GM12878 (cell line): ENCODE measurements at regions not wholly inside any gene's neighbourhood (a gene's known extent, or its start where the extent isn't known, plus 50 kb on each side); places are given as distances from the start of the nearest gene placed in this dataset.

Experiments
- ATAC-seq: fragments of 200-7000 bp; cut with Tn5 transposase; 3 replicates; pipeline ENCODE4 v1.9.1; 2020; ENCODE audit warnings: mild to moderate bottlenecking, moderate library complexity
- BruUV-seq: library from RNA; stranded (reverse); fragments of 400-500 nt; replicated peaks from 2 replicates; lab custom pipeline; 2021; lab: Mats Ljungman, UMichigan
- CTCF ChIA-PET: fragments of 300-600 bp; sonication (Branson Sonifier 250); formaldehyde crosslinking; extraction: SDS; loops from one replicate; lab custom pipeline; 2021; ENCODE audit warnings: inconsistent platforms; lab: Yijun Ruan, JAX
- POLR2A ChIA-PET: fragments of 350-600 bp; formaldehyde crosslinking; extraction: SDS; loops from one replicate; lab custom pipeline; 2021; ENCODE audit warnings: inconsistent platforms; lab: Charles Lee
- RAD21 ChIA-PET: fragments of 300-600 bp; sonication (Branson Sonifier 250); formaldehyde crosslinking; loops from one replicate; lab custom pipeline; 2023; ENCODE audit warnings: antibody characterized with exemption; ENCODE audit not compliant: unreplicated experiment; lab: Charles Lee
- SMC1A ChIA-PET: fragments of 300-600 bp; sonication (Branson Sonifier 250); formaldehyde crosslinking; loops from one replicate; lab custom pipeline; 2023; ENCODE audit not compliant: unreplicated experiment, uncharacterized antibody; lab: Charles Lee
- DNase-seq: peaks from one replicate; pipeline ENCODE4 v3.0.0-alpha.2; 2011; ENCODE audit warnings: low read depth, low spot score
- FAIRE-seq: peaks from 3 replicates; lab custom pipeline; 2011; peaks lifted over from hg19 to GRCh38; lab: Jason Lieb, UNC
- H2AFZ ChIP-seq: 2 replicates; pipeline ENCODE4 v1.6.0; 2011; ENCODE audit warnings: low read depth, low read length, control low read depth; ENCODE audit not compliant: control insufficient read depth
- H3K27ac ChIP-seq: 2 replicates; pipeline ENCODE4 v1.5.1; 2011; ENCODE audit warnings: control low read depth; ENCODE audit not compliant: control insufficient read depth, insufficient read depth
- H3K27me3 ChIP-seq, 2 experiments: replicated peaks in 1 of 2; 2 replicates each; pipeline versions ENCODE4 v1.6.0 to v1.6.1; 2011; ENCODE audit warnings: low read length in 1 of 2; ENCODE audit not compliant: control insufficient read depth in 2 of 2, insufficient read depth in 2 of 2
- H3K36me3 ChIP-seq, 2 experiments: 2 replicates each; pipeline ENCODE4 v1.5.1; 2011; ENCODE audit warnings: low read length in 1 of 2; ENCODE audit not compliant: control insufficient read depth in 2 of 2, insufficient read depth in 2 of 2
- H3K4me1 ChIP-seq: 2 replicates; pipeline ENCODE4 v1.6.1; 2011; ENCODE audit warnings: mild to moderate bottlenecking, low read length, moderate library complexity, mixed read lengths; ENCODE audit not compliant: control insufficient read depth, insufficient read depth
- H3K4me2 ChIP-seq: 2 replicates; pipeline ENCODE4 v1.6.0; 2011; ENCODE audit warnings: control low read depth; ENCODE audit not compliant: control insufficient read depth, insufficient read depth
- H3K4me3 ChIP-seq: fragments of 200-600 bp; sonication (generic); 2 replicates; pipeline ENCODE4 v1.5.1; 2016
- H3K79me2 ChIP-seq: 2 replicates; pipeline ENCODE4 v1.6.0; 2011; ENCODE audit warnings: low read length; ENCODE audit not compliant: control insufficient read depth, insufficient read depth
- H3K9ac ChIP-seq: 2 replicates; pipeline ENCODE4 v1.8.0; 2011; ENCODE audit warnings: low read length, control low read depth, mixed read lengths; ENCODE audit not compliant: control insufficient read depth, insufficient read depth
- H3K9me3 ChIP-seq: replicated peaks from 3 replicates; pipeline ENCODE4 v1.5.1; 2011; ENCODE audit warnings: mild to moderate bottlenecking, low read length; ENCODE audit not compliant: control insufficient read depth, insufficient read depth
- H4K20me1 ChIP-seq: 2 replicates; pipeline ENCODE4 v1.6.0; 2011; ENCODE audit not compliant: control insufficient read depth, insufficient read depth
- CEBPZ ChIP-seq: fragments of 150-350 bp; IDR thresholded peaks from 2 replicates; pipeline ENCODE4 v1.6.1; 2016; ENCODE audit warnings: low read depth, low read length
- DPF2 ChIP-seq: fragments of 450-650 bp; IDR thresholded peaks from 2 replicates; pipeline ENCODE4 v1.6.1; 2017; ENCODE audit warnings: mild to moderate bottlenecking
- E2F8 ChIP-seq: fragments of 450-650 bp; IDR thresholded peaks from 2 replicates; pipeline ENCODE4 v1.6.1; 2018; ENCODE audit warnings: mild to moderate bottlenecking, low read depth, moderate library complexity; ENCODE audit not compliant: partially characterized antibody
- RAD51 ChIP-seq: fragments of 450-650 bp; IDR thresholded peaks from 2 replicates; pipeline ENCODE4 v1.6.1; 2016; ENCODE audit warnings: moderate library complexity, mild to moderate bottlenecking, inconsistent platforms
- RCOR1 ChIP-seq: conservative IDR thresholded peaks from 2 replicates; pipeline ENCODE4 v1.6.1; 2012; ENCODE audit warnings: low read depth, low read length, improper control_type of control experiment
- SP1 ChIP-seq: IDR thresholded peaks from one replicate; pipeline ENCODE4 v1.6.1; 2011; ENCODE audit warnings: low read depth, low read length
- SRF ChIP-seq, 2 experiments: IDR thresholded peaks; 2 replicates each; pipeline ENCODE4 v1.6.1; 2011; ENCODE audit warnings: low read depth in 2 of 2, low read length in 2 of 2, mild to moderate bottlenecking in 1 of 2, moderate library complexity in 1 of 2
- WGBS: methylation state at CpG from one replicate; pipeline ENCODE4 v1.1.6; 2016; ENCODE audit warnings: low lambda C conversion rate; ENCODE audit not compliant: insufficient replicate concordance, insufficient coverage; ENCODE audit errors: missing lambda C conversion rate; 5-methylcytosine and 5-hydroxymethylcytosine counted together
- in situ Hi-C: fragments of 300-500 bp; cut with MboI; formaldehyde crosslinking; loops from 9 replicates; pipeline ENCODE4 v1.14.3; 2018; ENCODE audit warnings: mixed read lengths
- intact Hi-C: fragments of 100-400 bp; cut with micrococcal nuclease; formaldehyde crosslinking; loops from one replicate; pipeline ENCODE4 v1.14.2; 2022; ENCODE audit not compliant: unreplicated experiment
- TF ChIP-seq, protein P1 (sequence below): fragments of 450-650 bp; IDR thresholded peaks from 2 replicates; pipeline ENCODE4 v1.6.1; 2014; ENCODE audit warnings: mild to moderate bottlenecking

- Histone ChIP-seq H3K9me3 (no peaks in the 10 kb centered on the region), H3K4me2 (no peak overlapping the region), H3K27ac (no peak overlapping the region), H3K27me3 (no peaks in the 10 kb centered on the region), H3K36me3 (no peaks in the 10 kb centered on the region), H3K79me2 (no peaks in the 10 kb centered on the region), H2AFZ (no peak overlapping the region), H3K4me3 (no peak overlapping the region), H3K9ac (no peak overlapping the region), H4K20me1 (no peaks in the 10 kb centered on the region), H3K4me1 (no peaks in the 10 kb centered on the region)
- ATAC-seq (no peak), FAIRE-seq (no peak), DNase-seq (no peak)
- TF ChIP-seq SP1 (no peak), DPF2 (no peak), CEBPZ (no peak), E2F8 (no peak), RAD51 (no peak), SRF (IDR thresholded peaks at IDR 0.05; ENCODE audit: low read depth in 2 of 2, low read length in 2 of 2) (no peak), RCOR1 (no peak)
- TF ChIP-seq, protein P1, sequence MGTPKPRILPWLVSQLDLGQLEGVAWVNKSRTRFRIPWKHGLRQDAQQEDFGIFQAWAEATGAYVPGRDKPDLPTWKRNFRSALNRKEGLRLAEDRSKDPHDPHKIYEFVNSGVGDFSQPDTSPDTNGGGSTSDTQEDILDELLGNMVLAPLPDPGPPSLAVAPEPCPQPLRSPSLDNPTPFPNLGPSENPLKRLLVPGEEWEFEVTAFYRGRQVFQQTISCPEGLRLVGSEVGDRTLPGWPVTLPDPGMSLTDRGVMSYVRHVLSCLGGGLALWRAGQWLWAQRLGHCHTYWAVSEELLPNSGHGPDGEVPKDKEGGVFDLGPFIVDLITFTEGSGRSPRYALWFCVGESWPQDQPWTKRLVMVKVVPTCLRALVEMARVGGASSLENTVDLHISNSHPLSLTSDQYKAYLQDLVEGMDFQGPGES, result no peak
- ChIA-PET CTCF (no interaction called here), POLR2A (no interaction called here), SMC1A (no interaction called here), RAD21 (no interaction called here)
- WGBS, result 17% methylated on average over 5 of the region's 5 CpGs
- BruUV-seq, result no TSS peak
- intact Hi-C loops (no loop called here), in situ Hi-C loops (no loop called here)
Measured at GRCh38 chr3:176274161-176274560, 923.1 kb downstream of the TBL1XR1 start.
